Femur (tissue), 1 donor: ENCODE measurements at regions not wholly inside any gene's neighbourhood (a gene's known extent, or its start where the extent isn't known, plus 50 kb on each side); places are given as distances from the start of the nearest gene placed in this dataset.

Experiments used
- DNase-seq: peaks from one replicate; pipeline ENCODE4 v3.0.0-alpha.2; 2017

DNA sequence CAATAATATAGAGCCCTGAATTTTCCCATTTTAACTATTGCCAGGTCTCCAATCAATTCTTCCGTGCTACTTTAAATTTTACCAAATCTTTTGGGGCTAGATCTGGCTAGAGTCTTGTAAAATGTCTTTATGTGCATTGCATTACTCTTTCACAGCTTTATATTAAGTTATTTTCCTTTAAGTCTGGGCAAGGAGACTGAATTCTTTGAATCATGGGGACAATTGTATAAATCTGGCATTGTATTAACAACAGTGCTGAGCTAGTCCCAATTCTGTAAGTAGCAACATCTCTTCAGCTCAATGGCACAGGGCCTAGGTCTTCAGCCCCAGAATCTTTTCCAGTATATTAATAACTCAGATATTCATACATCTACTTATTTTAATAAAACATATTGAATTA, 1080.4 kb upstream of the INTU start:
- DNase-seq, result peak; percentile 39

DNA sequence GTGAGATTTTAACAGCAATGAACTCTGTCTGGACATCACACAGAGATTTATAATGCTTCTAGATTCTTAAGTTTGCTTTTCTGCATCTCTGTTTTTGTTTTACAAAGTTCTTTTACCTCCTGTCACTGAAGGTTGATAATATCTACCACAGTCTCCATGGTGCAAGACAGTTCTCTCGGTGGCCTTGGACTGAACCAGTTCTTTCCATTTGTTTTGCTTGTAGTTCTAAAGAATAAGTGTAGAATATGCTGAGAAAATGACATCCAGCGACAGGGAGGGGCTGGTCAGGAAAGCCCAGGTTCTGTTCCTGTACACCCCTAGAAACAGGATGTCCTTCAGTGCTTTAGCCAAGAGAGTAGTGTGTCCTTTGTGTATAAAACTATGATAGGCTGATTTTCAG, 1079.5 kb upstream of the INTU start:
- no peak for DNase-seq

DNA sequence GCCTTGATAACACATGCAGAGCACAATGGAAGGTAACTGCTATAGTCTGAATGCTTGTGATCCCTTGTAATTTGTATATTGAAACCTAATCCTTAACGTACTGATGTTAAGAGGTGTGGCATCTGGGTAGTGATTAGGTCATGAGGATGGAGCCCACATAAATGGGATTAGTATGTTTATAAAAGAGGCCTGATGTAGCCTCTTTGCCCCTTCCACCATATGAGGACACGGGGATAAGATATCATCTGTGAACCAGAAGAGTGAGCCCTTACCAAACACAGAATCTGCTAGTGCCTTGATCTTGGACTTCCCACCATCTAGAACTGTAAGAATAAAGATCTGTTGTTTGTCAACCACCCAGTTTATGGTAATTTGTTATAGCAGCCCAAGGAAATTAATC, 1074.2 kb upstream of the INTU start:
- no peak for DNase-seq

DNA sequence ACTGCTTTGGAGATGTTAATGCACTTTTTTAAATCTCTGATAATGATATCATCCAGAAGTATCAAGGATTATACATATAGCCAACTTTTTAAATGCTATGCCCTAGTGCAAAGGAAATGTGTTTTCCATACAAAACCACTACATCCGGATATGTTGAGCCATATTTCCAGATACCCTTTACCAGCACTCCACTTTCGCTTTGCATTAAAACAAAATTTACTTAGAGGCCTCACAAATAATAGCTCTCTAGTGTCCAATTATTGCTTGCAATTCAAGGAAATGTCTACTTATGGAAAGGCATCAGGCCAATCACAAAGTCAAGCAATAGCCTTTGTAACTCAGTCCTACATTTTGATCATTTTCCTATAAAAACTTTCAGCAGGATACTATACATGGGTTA, 1072.8 kb upstream of the INTU start:
- no peak for DNase-seq

DNA sequence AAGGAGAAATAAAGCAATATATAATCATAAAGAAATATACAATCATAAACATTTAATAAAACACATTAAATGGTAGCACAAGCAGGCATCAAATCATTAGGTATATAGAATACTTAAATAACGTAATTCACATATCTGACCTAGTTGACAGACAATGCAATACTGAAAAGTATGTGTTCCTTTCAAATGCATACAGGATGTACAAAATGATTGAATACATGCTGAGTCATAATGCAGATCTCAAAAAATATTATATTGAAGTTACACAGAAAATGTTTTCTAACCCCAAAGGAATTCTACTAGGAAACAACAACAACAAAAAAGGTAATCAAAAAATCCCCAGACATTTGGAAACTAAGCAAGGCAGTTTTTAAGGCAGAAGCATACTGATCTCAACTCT, 1072.0 kb upstream of the INTU start:
- DNase-seq, result no peak

DNA sequence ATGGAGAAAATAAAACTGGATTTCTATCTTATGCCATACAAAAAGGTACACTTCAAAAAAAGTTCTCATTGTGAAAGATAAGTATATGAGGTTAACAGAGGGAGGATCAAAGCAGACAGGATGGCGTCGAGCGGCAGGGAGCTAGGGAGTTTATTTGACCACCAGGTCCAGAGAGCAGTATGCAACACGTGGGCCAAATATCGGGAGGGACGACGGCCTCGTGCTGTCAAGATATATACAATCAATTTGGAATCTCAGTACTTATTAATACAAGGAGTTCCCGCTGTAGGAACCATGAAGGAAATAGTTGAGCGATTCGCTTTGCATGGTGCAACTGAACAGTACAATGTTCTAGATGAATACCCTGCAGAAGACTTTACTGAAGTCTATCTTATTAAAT, 1069.4 kb upstream of the INTU start:
- no peak for DNase-seq

DNA sequence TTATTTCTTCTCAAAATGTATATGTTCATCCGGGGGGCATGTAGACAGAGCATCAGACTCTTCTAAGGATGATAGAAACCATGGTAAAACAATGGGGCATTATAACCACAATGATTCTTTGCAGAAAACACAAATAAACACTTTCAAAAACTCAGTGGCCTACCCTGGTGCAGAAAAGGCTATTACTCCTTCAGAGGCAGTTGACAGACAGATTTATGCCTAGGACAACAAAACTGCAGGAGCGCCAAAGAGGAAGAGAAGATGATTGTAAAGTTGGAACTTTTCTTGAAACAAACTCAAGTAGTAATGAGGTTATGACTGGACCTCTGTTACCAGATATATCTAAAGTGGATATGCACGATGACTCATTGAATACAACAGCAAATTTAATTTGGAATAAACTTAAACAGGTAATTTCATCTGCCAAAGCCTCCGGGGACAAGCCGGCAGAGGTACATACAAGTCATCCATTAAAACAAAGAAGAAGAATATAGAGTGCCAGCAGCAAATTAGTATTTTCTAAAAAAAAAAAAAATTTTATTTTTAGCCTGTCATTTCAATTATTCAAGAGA, 1068.4 kb upstream of the INTU start:
- no peak for DNase-seq

DNA sequence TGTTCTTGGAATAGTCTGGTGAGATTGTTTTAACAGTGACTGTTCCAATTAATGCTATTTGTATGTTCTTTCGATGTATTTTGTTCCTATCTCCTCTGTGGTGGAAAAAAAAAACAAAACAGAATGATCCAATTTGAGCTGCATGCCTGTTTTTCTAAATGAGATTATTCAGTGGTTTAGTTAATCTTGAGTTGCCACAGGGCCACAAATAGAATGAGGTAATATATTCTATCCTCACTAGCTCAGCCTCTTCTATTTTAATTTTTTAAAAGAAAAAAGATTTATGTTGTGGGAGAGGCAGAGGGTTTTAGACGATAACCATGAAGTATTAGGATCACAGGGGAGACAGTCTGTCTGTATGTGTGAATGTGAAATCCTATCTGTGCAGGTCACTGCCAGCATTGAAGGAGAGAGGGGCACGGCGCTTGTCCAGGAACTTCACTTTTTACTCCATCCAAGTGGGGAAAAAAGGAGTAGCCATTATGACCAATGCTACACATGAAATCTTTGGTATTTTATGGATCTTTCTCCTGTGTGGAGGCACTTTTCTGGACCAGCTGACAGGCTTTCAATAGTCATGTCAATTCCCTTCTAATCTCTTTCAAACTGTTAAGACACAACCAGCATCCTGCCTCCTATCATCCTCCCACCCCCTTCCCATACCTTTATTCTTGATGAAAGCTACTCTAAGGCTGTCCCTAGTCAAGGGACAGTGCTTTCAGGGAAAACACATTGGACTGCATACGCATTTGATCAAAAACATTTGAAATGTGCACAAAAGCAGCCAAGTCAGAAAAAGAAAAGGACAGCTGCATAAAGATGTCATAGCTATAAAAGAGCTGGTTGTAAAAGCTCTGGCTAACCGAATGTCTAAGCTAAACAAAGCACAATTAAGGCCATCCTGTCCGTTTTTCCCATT, 1063.8 kb upstream of the INTU start:
- DNase-seq, result no peak

DNA sequence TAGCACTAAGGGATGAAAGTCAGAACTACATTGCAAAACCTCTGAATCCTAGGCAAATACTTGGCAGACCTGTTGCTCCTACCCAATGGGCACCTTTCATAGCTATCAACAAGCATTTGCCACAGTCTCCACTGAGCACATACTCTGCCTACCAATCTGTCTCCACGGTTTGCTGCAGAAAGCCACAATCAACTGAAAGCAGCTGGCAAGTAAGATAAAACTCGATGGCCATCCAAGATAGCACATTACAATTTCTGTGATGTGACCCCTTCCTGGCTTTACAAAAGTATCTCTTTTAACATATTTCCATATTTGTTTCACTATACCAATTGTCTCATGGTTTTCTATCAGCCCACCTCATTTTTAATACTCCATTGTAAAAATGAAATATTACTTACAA, 1060.5 kb upstream of the INTU start:
- DNase-seq, result no peak

DNA sequence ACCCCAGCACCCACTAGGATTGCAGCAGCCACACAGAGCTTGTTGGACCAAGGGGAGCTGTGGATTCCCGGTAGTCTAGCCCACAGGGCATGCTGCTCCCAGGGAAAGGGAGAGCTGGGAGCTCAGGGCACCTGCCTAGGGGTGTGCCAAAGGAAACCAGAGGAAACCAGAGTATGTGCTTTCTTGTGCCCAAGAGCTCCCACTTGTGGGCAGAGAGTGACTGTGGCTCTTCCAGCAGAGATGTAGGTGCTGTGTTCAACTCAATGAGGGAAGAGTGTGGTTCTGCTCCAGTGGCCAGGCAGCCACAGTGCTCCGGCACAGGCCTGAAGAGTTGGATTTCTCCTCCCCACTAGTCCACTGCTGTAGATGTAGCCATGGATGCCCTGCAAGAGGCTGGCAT, 1050.0 kb upstream of the INTU start:
- no peak for DNase-seq

DNA sequence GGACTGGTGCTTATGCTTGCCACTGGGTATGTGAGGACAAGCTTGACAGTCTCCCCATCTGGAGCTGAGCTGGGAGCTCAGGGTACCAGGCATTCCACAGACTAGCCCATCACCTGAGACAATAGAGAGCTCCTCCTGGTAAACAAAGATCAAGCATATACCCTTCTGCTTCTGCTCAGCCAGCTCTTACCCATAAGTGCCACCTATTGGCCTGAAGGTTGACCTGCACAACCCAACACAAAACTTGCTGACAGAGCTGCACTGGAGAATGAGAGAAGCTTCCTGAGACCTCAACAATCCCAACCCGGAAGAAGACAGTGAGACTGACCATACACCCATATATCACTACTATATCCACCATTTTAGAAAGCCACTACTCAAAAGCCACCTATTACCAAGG, 1049.2 kb upstream of the INTU start:
- DNase-seq, result no peak

DNA sequence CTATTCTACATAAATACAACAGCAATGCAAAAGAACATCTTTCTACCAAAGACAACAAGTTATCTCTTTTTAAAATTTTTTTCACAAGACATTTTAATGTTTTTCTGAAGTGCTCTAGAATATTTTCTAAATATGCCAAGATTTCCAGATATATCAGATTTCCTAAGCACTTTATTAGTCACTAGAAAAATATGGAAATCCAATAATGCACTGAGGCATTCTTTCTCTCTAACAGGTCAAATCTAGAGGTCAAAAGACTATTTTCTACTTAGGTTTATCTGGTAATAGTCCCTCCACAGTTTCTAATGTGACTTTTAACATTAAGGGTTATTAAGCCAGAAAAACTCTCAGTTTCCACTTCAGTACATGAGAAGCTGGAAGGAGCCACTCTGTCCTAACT, 1041.2 kb upstream of the INTU start:
- DNase-seq, result no peak

DNA sequence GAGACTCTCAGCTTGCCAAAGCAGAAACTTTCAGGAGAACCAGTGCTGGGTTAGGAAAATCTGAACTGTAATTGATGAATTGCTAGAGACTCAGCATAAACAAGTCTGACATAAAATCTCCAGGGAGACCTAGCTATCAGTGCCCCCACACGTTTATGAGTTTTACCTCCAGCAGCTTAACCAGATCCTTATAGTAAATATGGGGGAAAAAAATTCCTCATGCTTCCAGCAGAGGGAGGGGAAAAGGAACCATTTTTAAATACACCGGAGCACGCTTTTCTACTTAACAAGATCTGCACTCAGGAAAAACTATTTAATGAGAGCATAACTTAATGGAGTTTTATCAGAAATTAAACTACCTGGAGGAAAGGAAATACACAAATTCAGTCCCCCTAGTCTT, 1040.7 kb upstream of the INTU start:
- DNase-seq, result no peak

DNA sequence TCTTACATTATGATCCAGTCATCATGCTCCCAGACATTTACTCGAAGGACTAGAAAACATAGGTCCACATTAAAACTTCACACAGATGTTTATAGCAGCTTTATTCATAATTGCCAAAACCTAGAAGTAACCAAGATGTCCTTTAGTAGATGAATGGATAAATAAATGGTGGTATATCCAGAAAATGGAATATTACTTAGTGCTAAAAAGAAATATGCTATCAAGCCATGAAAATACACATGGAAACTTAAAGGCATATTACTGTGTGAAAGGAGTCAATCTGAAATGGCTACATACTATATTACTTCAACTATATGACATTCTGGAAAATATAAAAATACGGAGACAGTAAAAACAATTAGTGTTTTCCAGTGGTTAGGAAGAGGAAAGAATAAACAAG, 1039.1 kb upstream of the INTU start:
- no peak for DNase-seq

DNA sequence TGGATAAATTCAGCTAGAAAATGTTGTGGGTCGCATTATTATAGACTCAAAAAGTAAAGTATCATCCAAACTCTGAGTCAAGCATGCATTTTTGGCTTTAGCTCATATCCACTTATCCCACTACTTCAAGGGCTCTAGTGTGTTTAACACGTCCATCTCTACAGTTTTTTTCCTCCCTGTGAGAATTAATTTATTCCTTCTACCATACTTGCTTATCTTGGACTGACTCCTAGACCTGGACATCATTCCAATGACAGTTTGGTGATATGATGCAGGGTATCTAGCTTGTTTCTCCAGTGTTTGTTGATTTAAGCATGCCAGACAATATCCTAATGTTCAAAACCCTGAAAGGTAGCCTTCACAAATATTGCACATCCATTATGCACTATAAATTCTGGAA, 1037.1 kb upstream of the INTU start:
- DNase-seq, result no peak

DNA sequence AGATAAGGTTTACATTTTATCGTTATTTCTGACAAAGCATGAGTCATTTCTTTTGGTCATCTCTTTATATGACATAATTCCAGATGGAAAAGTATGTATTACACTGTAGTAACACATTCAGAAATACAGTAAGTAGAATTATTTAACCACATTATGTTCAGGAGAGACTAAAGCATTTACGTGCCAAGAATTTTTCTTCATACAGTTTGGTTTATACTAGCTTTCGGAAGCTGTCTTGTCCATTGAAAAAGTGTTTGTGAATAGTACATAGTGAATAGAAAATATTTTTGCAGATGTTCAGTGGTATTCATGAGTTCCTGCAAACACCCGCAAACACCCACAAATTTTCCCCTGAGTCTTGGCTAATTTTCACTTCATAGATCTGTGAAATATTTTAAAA, 1033.0 kb upstream of the INTU start:
- no peak for DNase-seq

DNA sequence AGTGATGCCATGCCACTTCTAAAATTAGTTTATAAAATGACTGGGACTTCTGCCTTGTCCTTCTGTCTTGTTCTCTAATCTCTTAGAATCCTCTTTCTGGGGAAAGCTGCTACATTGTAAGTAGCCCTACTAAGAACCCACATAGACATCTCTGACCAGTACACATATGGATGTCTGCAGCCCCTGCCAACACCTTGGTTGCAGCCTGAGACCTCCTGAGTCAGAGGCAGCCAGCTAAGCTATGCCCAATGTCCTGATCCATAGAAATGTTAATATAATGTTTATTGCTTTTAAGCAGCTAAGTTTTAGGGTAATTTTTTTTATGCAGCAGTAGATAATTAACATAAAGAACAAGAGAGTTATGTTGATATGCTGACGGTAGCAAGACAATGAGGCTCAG, 1029.5 kb upstream of the INTU start:
- DNase-seq, result no peak

DNA sequence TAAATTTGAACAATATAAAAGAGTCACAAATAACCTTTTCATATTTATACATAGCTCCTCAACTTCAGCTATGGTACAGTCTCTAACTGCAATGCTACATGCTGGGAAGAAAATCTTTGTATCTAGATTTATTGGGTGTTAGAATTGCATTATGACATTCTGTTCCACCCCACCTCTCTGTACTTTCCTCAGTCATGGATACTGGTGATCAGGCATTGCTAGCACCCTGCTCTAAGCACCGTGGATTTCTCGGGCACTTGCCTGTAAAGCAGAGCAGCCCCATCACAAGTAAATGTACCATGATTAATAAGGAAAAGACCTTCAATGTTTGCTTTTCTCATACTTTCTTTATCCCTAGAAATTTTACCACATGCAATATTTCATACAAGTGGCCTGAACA, 1028.9 kb upstream of the INTU start:
- no peak for DNase-seq

DNA sequence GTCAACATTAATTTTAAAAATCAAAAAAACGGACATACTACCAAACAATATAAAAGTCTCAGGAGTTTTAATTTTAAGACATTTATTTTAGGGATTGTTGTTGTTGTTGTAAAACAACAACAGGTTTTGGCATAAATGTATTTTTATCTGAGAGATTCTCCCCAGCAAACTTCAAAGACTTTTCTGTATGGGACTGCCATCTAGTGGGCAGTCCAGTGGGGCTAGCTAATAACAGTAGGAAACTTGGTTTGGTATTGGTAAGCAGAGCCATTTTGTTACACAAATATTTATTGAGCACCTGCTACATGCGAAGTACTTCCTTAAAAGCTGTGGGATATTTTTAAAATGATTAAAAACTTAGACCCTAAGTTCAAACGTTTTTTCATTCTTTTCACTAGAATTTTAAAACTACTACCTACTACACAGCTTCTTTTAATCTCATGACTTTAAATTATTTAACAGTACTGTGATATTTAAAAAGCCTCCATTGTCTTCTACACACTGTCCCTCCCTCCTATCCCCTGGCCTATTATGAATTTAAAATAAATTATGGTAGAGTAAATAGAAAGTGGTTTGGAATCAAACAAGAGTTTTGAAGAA, 1028.4 kb upstream of the INTU start:
- DNase-seq, result peak; percentile 34

DNA sequence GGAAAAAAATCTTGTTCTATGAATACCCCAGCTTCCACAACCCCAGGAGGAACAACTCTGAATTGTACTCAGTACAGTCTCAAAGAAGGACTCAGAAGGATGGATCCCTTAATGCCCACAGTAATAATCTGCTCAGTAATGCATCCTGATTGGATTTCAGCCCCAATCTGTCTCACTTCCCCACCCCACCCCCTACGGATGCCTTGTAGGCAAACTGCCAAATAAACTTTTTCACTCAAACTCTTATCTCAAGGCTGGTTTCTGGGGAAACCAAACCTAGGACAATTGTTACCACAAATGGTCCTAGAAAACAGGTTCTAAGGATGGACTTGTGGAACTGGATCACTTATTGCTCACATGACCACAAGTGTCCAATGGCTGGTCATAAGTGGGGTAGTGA, 1021.8 kb upstream of the INTU start:
- DNase-seq, result no peak

DNA sequence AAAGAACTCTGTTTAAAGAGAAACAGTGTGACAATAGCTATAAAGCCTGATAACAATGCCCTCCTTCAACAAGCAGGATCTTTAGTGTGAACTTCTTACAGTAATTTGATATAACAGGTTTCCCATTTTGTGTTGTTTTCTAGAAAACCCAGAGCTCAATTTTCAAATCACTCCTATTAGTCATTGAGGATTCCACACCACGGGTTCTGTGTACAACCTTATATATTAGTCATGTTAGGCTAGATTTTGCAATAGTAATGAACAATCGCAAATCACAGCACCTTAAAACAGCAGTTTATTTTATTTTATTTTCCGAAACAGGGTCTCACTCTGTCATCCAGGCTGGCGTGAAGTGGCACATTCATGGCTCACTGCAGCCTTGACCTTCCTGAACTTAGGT, 1020.9 kb upstream of the INTU start:
- no peak for DNase-seq

DNA sequence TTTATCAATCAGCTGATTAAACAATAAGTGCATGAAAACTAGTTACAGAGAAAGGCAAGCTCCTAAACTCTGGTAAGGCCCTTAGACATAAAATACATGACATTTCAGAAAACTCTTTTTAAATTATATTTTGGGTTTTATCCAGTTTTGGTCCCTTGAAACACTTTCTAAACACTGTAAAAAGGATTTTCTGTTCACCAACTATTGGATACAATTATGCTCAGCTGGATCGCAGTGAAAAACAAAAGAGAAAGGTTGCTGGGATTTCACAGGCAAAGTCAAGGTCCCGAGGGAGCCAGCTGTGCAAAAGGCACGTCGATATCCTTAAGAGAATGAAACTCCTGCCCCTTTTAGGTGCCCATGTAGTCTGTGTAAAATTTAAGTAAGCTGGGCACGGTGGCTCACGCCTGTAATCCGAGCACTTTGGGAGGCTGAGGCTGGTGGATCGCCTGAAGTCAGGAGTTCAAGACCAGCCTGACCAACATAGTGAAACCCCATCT, 1018.4 kb upstream of the INTU start:
- no peak for DNase-seq

DNA sequence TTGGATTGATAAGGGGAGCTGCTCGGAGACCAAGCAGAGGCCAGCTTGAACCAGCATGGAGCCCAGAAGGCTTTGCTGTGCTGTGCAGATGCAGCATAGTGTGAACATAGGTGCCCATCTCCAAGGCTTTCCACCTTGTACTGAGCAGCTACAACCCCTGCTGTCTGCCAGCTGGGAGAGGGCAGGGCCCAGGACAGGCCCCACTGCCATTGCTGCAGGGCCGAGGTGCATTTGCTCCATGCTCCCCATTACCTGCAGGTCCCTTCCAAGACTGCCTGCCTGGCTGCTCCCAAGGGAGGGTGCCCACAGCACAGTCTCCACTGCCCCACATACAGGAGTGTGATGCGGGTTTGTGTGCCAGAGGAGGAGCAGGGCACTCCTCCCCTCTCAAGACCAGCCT, 1016.0 kb upstream of the INTU start:
- no peak for DNase-seq

DNA sequence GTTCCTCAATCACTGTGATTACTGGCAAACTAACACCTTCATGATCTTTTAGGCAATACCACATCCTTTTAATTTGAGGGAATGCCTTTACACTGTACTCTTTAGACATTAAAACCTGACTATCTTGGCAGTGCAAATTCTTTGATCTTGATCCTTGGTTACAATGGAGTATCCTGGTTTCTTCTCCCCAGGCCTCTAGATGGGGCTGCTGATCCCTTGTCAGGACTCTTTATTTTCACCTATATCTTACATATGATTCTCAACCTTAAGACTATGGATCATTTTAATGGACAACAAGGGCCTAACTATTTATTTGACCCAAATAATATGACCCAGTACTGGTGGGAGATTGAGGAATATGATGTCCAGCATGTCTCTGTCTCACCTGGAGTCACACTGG, 1005.5 kb upstream of the INTU start:
- DNase-seq, result no peak
